ENCODE measurements at regions not wholly inside any gene's neighbourhood (a gene's known extent, or its start where the extent isn't known, plus 50 kb on each side); places are given as distances from the start of the nearest gene placed in this dataset.
"Not testable (repeated sequence)": the region's sequence is repeated elsewhere in the genome, so short reads cannot be mapped to it uniquely, and the experiment has no call there.

GRCh38 chr11:45733176-45733575 is 67.8 kb upstream of the CHST1 start:
- H3K4me1 Mint-ChIP-seq (ENCODE audit: low read depth), result peaks cover 5% of the 10 kb centered on the region
- H3K4me3 Mint-ChIP-seq, result no peak overlapping the region
- H3K9me3 Mint-ChIP-seq (ENCODE audit: low read depth), result no peaks in the 10 kb centered on the region
- H3K27me3 Mint-ChIP-seq, result peaks cover 4% of the 10 kb centered on the region
- no peaks in the 10 kb centered on the region for H3K36me3 Mint-ChIP-seq
- H3K27ac Mint-ChIP-seq, result no peak overlapping the region

- Mint-ChIP-seq H3K4me3 (no peak overlapping the region), H3K27ac (no peak overlapping the region), H3K4me1 (ENCODE audit: low read depth) (peaks cover 5% of the 10 kb centered on the region), H3K9me3 (ENCODE audit: low read depth) (no peaks in the 10 kb centered on the region), H3K27me3 (peaks cover 4% of the 10 kb centered on the region), H3K36me3 (no peaks in the 10 kb centered on the region)
Observed at GRCh38 chr11:45732343-45732742, 66.9 kb upstream of the CHST1 start.

- H3K4me3 Mint-ChIP-seq; H3K27me3 Mint-ChIP-seq; H3K36me3 Mint-ChIP-seq; H3K9me3 Mint-ChIP-seq (ENCODE audit: low read depth); H3K4me1 Mint-ChIP-seq (ENCODE audit: low read depth); H3K27ac Mint-ChIP-seq: not testable (repeated sequence)
Observed at GRCh38 chr11:45731171-45731570, 65.7 kb upstream of the CHST1 start.

GRCh38 chr11:45730014-45730413 is 64.6 kb upstream of the CHST1 start:
- no peak overlapping the region for H3K4me3 Mint-ChIP-seq
- no peak overlapping the region for H3K27ac Mint-ChIP-seq
- peaks cover 7% of the 10 kb centered on the region for H3K27me3 Mint-ChIP-seq
- H3K9me3 Mint-ChIP-seq (ENCODE audit: low read depth), result no peaks in the 10 kb centered on the region
- no peaks in the 10 kb centered on the region for H3K36me3 Mint-ChIP-seq
- H3K4me1 Mint-ChIP-seq (ENCODE audit: low read depth), result peaks cover 11% of the 10 kb centered on the region

- H3K27ac Mint-ChIP-seq, result peak overlapping the region; percentile 86
Observed at GRCh38 chr11:45726493-45727054, 61.2 kb upstream of the CHST1 start.

GRCh38 chr11:45725776-45726492 is 60.5 kb upstream of the CHST1 start:
- Mint-ChIP-seq H3K4me1 (ENCODE audit: low read depth) (peaks cover 11% of the 10 kb centered on the region), H3K4me3 (no peak overlapping the region), H3K36me3 (no peaks in the 10 kb centered on the region), H3K9me3 (ENCODE audit: low read depth) (no peaks in the 10 kb centered on the region), H3K27ac (peak overlapping the region; percentile 86), H3K27me3 (peaks cover 7% of the 10 kb centered on the region)

More at GRCh38 chr11:45726493-45727054, 61.2 kb upstream of the CHST1 start:
- Mint-ChIP-seq H3K9me3 (ENCODE audit: low read depth) (no peaks in the 10 kb centered on the region), H3K4me3 (no peak overlapping the region), H3K36me3 (no peaks in the 10 kb centered on the region), H3K4me1 (ENCODE audit: low read depth) (peaks cover 11% of the 10 kb centered on the region), H3K27me3 (peaks cover 7% of the 10 kb centered on the region)

- H3K4me3 Mint-ChIP-seq, result no peak overlapping the region
- no peaks in the 10 kb centered on the region for H3K9me3 Mint-ChIP-seq (ENCODE audit: low read depth)
- no peaks in the 10 kb centered on the region for H3K36me3 Mint-ChIP-seq
- H3K27me3 Mint-ChIP-seq, result peaks cover 7% of the 10 kb centered on the region
- H3K27ac Mint-ChIP-seq, result peak overlapping the region; percentile 86
- peaks cover 11% of the 10 kb centered on the region for H3K4me1 Mint-ChIP-seq (ENCODE audit: low read depth)
Observed at GRCh38 chr11:45725121-45725520, 59.7 kb upstream of the CHST1 start.

- no peaks in the 10 kb centered on the region for H3K9me3 Mint-ChIP-seq (ENCODE audit: low read depth)
- no peak overlapping the region for H3K4me3 Mint-ChIP-seq
- peaks cover 7% of the 10 kb centered on the region for H3K27me3 Mint-ChIP-seq
- peaks cover 11% of the 10 kb centered on the region for H3K4me1 Mint-ChIP-seq (ENCODE audit: low read depth)
- H3K27ac Mint-ChIP-seq, result no peak overlapping the region
- no peaks in the 10 kb centered on the region for H3K36me3 Mint-ChIP-seq
Observed at GRCh38 chr11:45724153-45724552, 58.7 kb upstream of the CHST1 start.

GRCh38 chr11:45723397-45723796 is 58.0 kb upstream of the CHST1 start:
- Mint-ChIP-seq H3K9me3 (ENCODE audit: low read depth) (no peaks in the 10 kb centered on the region), H3K4me1 (ENCODE audit: low read depth) (peaks cover 11% of the 10 kb centered on the region), H3K27ac (no peak overlapping the region), H3K36me3 (no peaks in the 10 kb centered on the region), H3K4me3 (no peak overlapping the region), H3K27me3 (peaks cover 7% of the 10 kb centered on the region)

- peaks cover 11% of the 10 kb centered on the region for H3K4me1 Mint-ChIP-seq (ENCODE audit: low read depth)
- H3K36me3 Mint-ChIP-seq, result no peaks in the 10 kb centered on the region
- no peak overlapping the region for H3K27ac Mint-ChIP-seq
- H3K27me3 Mint-ChIP-seq, result peaks cover 7% of the 10 kb centered on the region
- no peaks in the 10 kb centered on the region for H3K9me3 Mint-ChIP-seq (ENCODE audit: low read depth)
- no peak overlapping the region for H3K4me3 Mint-ChIP-seq
Observed at GRCh38 chr11:45722144-45722543, 56.7 kb upstream of the CHST1 start.

- Mint-ChIP-seq H3K36me3 (no peaks in the 10 kb centered on the region), H3K4me1 (ENCODE audit: low read depth) (no peaks in the 10 kb centered on the region), H3K27ac (no peak overlapping the region), H3K27me3 (peaks cover 3% of the 10 kb centered on the region), H3K9me3 (ENCODE audit: low read depth) (no peaks in the 10 kb centered on the region), H3K4me3 (no peak overlapping the region)
Observed at GRCh38 chr11:45717526-45717925, 52.1 kb upstream of the CHST1 start.

GRCh38 chr11:45715418-45715817 is 50.0 kb upstream of the CHST1 start:
- Mint-ChIP-seq H3K9me3 (ENCODE audit: low read depth) (no peaks in the 10 kb centered on the region), H3K36me3 (no peaks in the 10 kb centered on the region), H3K4me1 (ENCODE audit: low read depth) (no peaks in the 10 kb centered on the region), H3K27ac (no peak overlapping the region), H3K4me3 (no peak overlapping the region), H3K27me3 (peaks cover 9% of the 10 kb centered on the region)
